NCI-H69 (cell line): ENCODE measurements at regions not wholly inside any gene's neighbourhood (a gene's known extent, or its start where the extent isn't known, plus 50 kb on each side); places are given as distances from the start of the nearest gene placed in this dataset.

Experiments
- DNase-seq: peaks from one replicate; lab custom pipeline; 2025; lab: John Stamatoyannopoulos, UW

GRCh38 chr17:56096026-56096810, 57.1 kb upstream of the ANKFN1 start:
- DNase-seq: no peak

GRCh38 chr17:56098746-56099145, 54.5 kb upstream of the ANKFN1 start:
- DNase-seq: no peak

- DNase-seq: no peak
Measured at GRCh38 chr17:56099649-56100048, 53.6 kb upstream of the ANKFN1 start.
